SU-DHL-6 (cell line): ENCODE measurements at regions not wholly inside any gene's neighbourhood (a gene's known extent, or its start where the extent isn't known, plus 50 kb on each side); places are given as distances from the start of the nearest gene placed in this dataset.
A peak's percentile ranks its signal among the peaks of the same experiment; 100 is the strongest.

ENCODE experiments used
- H2AFZ ChIP-seq: fragments of 200-600 bp; sonication (generic); 2 replicates; pipeline ENCODE4 v1.6.1; 2014; ENCODE audit warnings: low read depth, mild to moderate bottlenecking, moderate library complexity, mixed read lengths, antibody characterized with exemption, low read length; ENCODE audit not compliant: severe bottlenecking
- H3F3A ChIP-seq: fragments of 200-600 bp; shearing (Covaris generic); 2 replicates; pipeline ENCODE4 v1.6.0; 2016; ENCODE audit warnings: antibody characterized with exemption, mild to moderate bottlenecking; ENCODE audit not compliant: insufficient read depth
- H3K27ac ChIP-seq: fragments of 200-600 bp; sonication (generic); 2 replicates; pipeline ENCODE4 v1.5.1; 2016; ENCODE audit warnings: low read depth, mild to moderate bottlenecking, low read length, moderate library complexity, mixed read lengths
- H3K27me3 ChIP-seq: fragments of 200-600 bp; sonication (generic), shearing (Covaris generic); 2 replicates; pipeline ENCODE4 v1.6.0; 2014; ENCODE audit warnings: mild to moderate bottlenecking, low read length
- H3K36me3 ChIP-seq: fragments of 200-600 bp; sonication (generic); 2 replicates; pipeline ENCODE4 v1.6.1; 2014; ENCODE audit warnings: mild to moderate bottlenecking, low read length, mixed read lengths
- H3K4me2 ChIP-seq: fragments of 300-600, 200-600 bp; shearing (Covaris generic), sonication (generic); 2 replicates; pipeline ENCODE4 v1.6.0; 2014; ENCODE audit warnings: low read length, low read depth, mild to moderate bottlenecking; ENCODE audit not compliant: poor library complexity, severe bottlenecking
- H3K4me3 ChIP-seq: fragments of 200-600 bp; sonication (generic); 2 replicates; pipeline ENCODE4 v1.5.1; 2014; ENCODE audit warnings: antibody characterized with exemption, low read length, mild to moderate bottlenecking, mixed read lengths; ENCODE audit not compliant: insufficient read depth, poor library complexity, severe bottlenecking
- H3K79me2 ChIP-seq: fragments of 200-600 bp; sonication (generic); 2 replicates; pipeline ENCODE4 v1.6.1; 2014; ENCODE audit warnings: mild to moderate bottlenecking, low read length, moderate library complexity; ENCODE audit not compliant: insufficient read depth
- H3K9ac ChIP-seq: fragments of 200-600 bp; sonication (generic); 2 replicates; pipeline ENCODE4 v1.7.0; 2014; ENCODE audit warnings: mild to moderate bottlenecking, low read length
- H3K9me2 ChIP-seq: fragments of 200-600 bp; sonication (generic); replicated peaks from 2 replicates; pipeline ENCODE4 v1.6.1; 2014; ENCODE audit warnings: low read length; ENCODE audit not compliant: insufficient read depth
- H3K9me3 ChIP-seq: fragments of 200-600 bp; sonication (generic); 2 replicates; pipeline ENCODE4 v1.6.1; 2014; ENCODE audit warnings: low read length, mixed read lengths; ENCODE audit not compliant: insufficient read depth
- H4K20me1 ChIP-seq: fragments of 200-600 bp; sonication (generic); 2 replicates; pipeline ENCODE4 v1.6.1; 2014; ENCODE audit warnings: low read depth, mild to moderate bottlenecking, antibody characterized with exemption, low read length, moderate library complexity, mixed read lengths
- CTCF ChIP-seq: fragments of 200-600 bp; sonication (generic); IDR thresholded peaks from one replicate; pipeline ENCODE4 v1.5.1; 2017; ENCODE audit warnings: antibody characterized with exemption, mild to moderate bottlenecking, low read length, moderate library complexity; ENCODE audit not compliant: insufficient read depth, poor library complexity, severe bottlenecking
- EZH2phosphoT487 ChIP-seq: fragments of 200-600 bp; sonication (generic), shearing (Covaris generic); conservative IDR thresholded peaks from 2 replicates; pipeline ENCODE4 v1.6.1; 2018; ENCODE audit warnings: mild to moderate bottlenecking, antibody characterized with exemption, low read length, moderate library complexity, mixed read lengths

GRCh38 chr21:24110846-24111245 lies 1496.4 kb downstream of the MRPL39 start:
- Histone ChIP-seq H3K79me2 (no peaks in the 10 kb centered on the region), H2AFZ (peak overlapping the region; percentile 16), H3K27me3 (no peaks in the 10 kb centered on the region), H3K36me3 (peaks cover 3% of the 10 kb centered on the region; the same call in 1 of the 2 replicates), H3F3A (no peaks in the 10 kb centered on the region), H3K4me2 (no peak overlapping the region), H3K27ac (no peak overlapping the region), H3K9me3 (no peaks in the 10 kb centered on the region), H3K9me2 (no peaks in the 10 kb centered on the region), H4K20me1 (no peaks in the 10 kb centered on the region), H3K9ac (no peak overlapping the region), H3K4me3 (no peak overlapping the region)
- no peak for TF ChIP-seq CTCF
- TF ChIP-seq EZH2phosphoT487: no peak

GRCh38 chr21:24097181-24097580 lies 1510.1 kb downstream of the MRPL39 start:
- Histone ChIP-seq H3K9me3 (no peaks in the 10 kb centered on the region), H3K4me2 (no peak overlapping the region), H3F3A (no peaks in the 10 kb centered on the region), H3K27me3 (no peaks in the 10 kb centered on the region), H4K20me1 (no peaks in the 10 kb centered on the region), H3K79me2 (no peaks in the 10 kb centered on the region), H3K27ac (no peak overlapping the region), H3K4me3 (no peak overlapping the region), H3K9me2 (no peaks in the 10 kb centered on the region), H3K36me3 (no peaks in the 10 kb centered on the region), H2AFZ (no peak overlapping the region), H3K9ac (no peak overlapping the region)
- TF ChIP-seq EZH2phosphoT487: no peak
- TF ChIP-seq CTCF: no peak

- H3K4me2 ChIP-seq: no peak overlapping the region
- H3K36me3 ChIP-seq: no peaks in the 10 kb centered on the region
- no peaks in the 10 kb centered on the region for H3K9me3 ChIP-seq
- H3K79me2 ChIP-seq: no peaks in the 10 kb centered on the region
- no peak overlapping the region for H3K4me3 ChIP-seq
- TF ChIP-seq EZH2phosphoT487: no peak
- no peak for TF ChIP-seq CTCF
- no peak overlapping the region for H3K27ac ChIP-seq
- no peaks in the 10 kb centered on the region for H3K27me3 ChIP-seq
- no peak overlapping the region for H2AFZ ChIP-seq
- no peaks in the 10 kb centered on the region for H4K20me1 ChIP-seq
- H3F3A ChIP-seq: no peaks in the 10 kb centered on the region
- H3K9me2 ChIP-seq: no peaks in the 10 kb centered on the region
- H3K9ac ChIP-seq: no peak overlapping the region
Observed at GRCh38 chr21:24096651-24097050, 1510.6 kb downstream of the MRPL39 start.
